HG03045 (cell line): ENCODE measurements at regions not wholly inside any gene's neighbourhood (a gene's known extent, or its start where the extent isn't known, plus 50 kb on each side); places are given as distances from the start of the nearest gene placed in this dataset.
"Not testable (repeated sequence)": the region's sequence is repeated elsewhere in the genome, so short reads cannot be mapped to it uniquely, and the experiment has no call there.

Source experiments
- ATAC-seq: cut with Tn5 transposase; IDR thresholded peaks from one replicate; pipeline ENCODE4 v1.9.1; 2021; ENCODE audit warnings: mild to moderate bottlenecking, moderate library complexity; ENCODE audit not compliant: unreplicated experiment

GRCh38 chr6:128739112-128739511 lies 143.8 kb upstream of the LAMA2 start:
- ATAC-seq = no peak

- peak; percentile 70 for ATAC-seq
Observed at GRCh38 chr6:128738112-128738511, 144.8 kb upstream of the LAMA2 start.

DNA sequence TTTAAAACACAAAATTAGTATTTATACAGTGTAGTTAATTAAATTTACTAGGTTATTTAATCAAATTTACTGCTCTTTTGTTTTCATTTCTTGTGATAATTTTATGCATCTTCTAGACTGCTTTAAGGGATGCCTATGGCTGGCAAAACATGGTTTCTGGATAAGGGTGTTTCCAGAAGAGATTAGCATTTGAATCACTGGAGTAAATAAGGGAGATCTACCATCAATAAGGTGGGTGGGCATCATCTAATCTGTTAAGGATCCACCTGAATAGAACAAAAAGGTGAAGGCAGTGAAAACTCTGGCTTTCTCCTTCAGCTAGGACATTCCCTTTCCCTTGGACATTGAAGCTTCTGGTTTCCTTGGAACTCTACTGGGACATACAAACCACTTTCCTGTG lies 146.2 kb upstream of the LAMA2 start:
- no peak for ATAC-seq

DNA sequence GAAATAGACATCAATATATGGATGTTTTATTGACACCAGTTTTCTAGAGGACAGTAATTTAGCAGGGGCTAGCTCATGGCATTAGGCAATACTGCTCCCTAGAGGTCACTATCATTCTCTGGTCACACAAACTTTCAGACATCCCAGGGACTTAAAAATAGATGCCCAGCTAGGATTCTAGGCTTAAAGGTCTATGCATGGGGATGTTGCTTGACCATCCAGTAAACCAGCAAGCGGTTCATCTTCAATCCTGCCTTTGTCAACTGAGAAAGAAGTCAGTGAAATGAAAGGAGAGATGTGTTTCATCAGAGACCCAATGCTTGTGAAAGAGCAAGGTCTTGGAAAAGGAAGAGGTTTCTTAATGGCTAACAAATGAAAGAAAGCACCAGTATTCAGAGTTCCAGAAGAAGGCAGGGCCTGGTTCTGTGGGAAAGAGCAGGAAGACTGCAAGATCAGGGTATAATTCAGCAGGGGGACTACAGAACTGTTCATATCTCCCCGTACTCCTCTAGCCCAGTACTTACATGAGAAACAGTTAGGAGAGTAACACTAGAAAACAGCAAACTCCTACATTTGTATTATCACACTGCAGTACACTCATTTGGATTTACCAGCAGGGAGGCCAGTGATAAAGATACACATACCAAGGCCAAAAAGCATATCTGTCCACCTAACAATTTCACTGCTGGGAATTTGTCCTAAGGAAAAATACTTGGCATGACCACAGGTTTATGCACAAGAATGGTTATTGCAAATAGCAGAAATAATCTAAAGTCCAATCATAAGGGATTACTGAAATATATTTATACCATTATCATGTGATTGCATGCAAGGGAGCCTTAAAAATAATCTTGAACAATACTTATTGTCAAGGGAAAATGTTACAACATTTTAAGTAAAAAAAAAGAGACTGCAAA lies 151.4 kb upstream of the LAMA2 start:
- ATAC-seq = no peak

GRCh38 chr6:128727500-128727899 lies 155.4 kb upstream of the LAMA2 start:
- no peak for ATAC-seq

- ATAC-seq = no peak
Observed at GRCh38 chr6:128725271-128726233, 157.4 kb upstream of the LAMA2 start.

DNA sequence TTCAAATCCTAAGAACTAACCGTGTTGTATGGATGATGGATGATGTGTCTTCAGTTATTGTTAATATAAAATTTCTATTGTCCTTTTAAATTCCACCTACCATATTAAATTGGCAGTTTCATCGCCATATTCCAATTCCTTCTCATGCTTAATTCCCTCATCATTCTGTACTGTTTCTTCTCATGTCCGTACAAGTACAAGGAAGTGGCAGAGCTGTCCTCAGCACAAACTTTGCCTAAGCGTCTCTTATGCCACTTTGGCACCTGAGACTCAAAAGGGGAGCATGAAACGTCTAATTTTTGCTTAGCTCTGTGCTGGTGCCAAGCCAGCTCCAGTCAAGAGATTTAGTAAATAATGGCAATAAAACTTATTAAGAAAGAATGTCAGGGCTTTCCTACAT lies 158.2 kb upstream of the LAMA2 start:
- ATAC-seq = no peak

DNA sequence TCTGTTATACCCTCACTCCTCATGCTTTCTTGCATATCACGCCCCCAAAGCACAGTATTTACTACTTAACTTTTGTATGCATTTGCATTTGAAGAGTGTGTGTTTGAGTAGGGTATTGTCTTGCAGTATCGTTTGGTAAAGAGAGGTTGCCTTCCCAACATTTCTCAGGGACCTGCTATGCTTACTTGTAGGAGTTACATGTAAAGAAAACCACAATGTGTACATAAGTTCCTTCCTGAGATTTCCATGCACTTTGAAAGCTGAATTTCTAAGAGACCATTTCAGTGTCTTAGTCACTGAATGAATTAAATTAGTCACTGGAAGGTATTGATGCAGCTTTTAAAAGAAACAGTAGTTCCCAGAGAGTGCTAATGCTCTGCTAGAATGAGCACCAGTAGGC lies 159.3 kb upstream of the LAMA2 start:
- no peak for ATAC-seq

GRCh38 chr6:128720891-128721290 lies 162.0 kb upstream of the LAMA2 start:
- no peak for ATAC-seq

DNA sequence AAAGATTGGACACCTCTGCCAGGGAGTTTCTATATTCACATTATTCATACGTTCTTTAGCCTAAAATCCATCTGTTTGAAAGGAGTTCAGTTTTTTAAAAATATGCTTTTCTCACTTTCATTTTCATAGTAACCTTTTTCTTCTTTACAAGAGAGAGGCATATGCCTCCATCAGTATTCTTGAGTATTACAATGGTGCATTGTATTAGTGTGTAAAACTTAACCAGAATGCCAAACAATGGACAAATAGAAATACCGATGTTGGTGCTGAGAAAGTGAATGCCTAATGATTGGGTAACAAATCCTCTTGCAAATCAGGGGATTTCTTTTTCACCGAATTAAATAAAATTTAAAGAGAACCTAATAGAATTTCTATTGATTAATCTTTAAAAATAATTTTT lies 163.2 kb upstream of the LAMA2 start:
- no peak for ATAC-seq

DNA sequence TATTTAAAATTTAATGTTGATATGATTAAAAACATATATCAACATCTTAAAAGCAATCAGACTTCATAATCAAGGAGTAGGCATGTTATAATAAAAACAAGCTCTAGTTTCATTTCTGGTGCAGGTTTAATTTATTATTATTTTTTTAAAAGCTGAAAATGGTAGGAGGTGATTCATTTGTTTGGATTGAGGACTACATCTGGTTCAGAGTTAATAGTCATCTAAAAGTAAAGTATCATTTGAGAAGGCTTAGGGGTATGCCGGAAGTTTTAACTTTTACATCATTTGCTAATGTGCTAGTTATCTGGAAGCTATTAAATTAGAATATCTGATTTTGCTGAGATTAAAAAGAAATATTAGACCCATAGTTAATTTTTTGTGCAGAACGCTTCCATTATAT lies 169.5 kb upstream of the LAMA2 start:
- no peak for ATAC-seq

DNA sequence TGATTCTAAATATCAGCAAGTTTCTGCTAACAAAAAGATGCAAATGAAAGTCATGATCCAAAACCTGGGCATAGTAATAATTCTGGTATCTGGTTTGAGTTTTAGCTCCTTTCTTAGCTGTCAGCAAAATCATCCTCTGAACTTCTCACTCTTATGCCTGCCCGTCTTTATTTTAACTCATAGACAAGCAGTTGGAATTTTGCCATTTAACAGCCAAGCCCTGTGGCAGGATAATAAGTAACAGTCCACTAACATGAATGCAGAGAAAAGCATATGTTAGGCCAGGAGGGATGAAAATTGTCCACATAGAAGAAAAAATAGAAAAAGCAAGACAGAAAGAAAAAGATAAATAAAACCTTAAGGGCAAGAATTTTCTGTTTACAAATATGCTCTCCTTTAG lies 170.0 kb upstream of the LAMA2 start:
- ATAC-seq = no peak

DNA sequence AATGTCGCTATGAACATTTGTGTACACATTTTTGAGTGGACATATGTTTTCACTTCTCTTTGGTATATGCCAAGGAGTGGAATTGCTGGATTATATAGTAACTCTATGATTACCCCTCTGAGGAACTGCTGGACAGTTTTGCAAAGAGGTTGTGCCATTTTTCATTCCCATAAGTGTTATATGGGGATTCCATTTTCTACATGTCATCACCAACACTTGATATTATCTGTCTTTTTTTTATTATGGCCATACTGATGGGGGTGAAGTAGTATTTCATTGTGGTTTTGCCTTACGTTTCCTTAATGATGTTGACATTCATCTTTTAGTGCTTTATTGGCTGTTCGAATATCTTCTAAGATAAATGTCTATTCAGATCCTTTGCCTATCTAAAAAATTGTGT lies 171.8 kb upstream of the LAMA2 start:
- ATAC-seq = no peak

DNA sequence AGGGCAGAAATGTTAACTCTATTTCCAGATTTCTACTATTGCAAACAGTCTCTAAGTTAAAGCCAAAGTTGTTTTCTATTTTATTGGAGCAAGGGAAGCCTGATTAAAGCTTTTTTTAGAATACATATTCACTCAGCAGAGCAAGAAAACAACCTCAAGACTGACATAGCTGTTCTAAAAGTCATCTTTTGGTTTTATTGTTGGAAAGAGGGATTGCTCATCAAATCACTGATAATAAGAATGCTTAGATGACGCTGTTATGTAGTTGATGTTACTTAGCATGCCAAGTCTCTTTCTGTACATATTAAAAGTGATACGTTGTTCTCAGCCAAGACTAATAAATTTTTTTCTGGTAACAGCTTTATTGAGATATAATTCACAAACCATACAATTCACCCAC lies 172.6 kb upstream of the LAMA2 start:
- ATAC-seq = no peak

- ATAC-seq = no peak
Observed at GRCh38 chr6:128704601-128705000, 178.3 kb upstream of the LAMA2 start.

DNA sequence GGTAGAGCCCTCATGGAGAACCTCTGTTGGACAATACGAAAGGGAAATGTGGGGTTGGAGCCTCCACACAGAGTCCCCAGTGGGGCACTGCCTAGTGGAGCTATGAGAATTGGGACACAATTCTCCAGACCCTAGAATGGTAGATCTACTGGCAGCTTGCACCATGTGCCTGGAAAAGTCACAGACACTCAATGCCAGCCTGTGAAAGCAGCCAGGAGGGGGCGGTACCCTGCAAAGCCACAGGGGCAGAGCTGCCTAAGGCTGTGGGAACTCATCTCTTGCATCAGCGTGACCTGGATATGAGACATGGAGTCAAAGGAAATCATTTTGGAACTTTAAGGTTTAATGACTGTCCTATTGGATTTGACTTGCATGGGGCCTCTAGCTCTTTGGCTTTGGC lies 179.1 kb upstream of the LAMA2 start:
- not testable (repeated sequence) for ATAC-seq

DNA sequence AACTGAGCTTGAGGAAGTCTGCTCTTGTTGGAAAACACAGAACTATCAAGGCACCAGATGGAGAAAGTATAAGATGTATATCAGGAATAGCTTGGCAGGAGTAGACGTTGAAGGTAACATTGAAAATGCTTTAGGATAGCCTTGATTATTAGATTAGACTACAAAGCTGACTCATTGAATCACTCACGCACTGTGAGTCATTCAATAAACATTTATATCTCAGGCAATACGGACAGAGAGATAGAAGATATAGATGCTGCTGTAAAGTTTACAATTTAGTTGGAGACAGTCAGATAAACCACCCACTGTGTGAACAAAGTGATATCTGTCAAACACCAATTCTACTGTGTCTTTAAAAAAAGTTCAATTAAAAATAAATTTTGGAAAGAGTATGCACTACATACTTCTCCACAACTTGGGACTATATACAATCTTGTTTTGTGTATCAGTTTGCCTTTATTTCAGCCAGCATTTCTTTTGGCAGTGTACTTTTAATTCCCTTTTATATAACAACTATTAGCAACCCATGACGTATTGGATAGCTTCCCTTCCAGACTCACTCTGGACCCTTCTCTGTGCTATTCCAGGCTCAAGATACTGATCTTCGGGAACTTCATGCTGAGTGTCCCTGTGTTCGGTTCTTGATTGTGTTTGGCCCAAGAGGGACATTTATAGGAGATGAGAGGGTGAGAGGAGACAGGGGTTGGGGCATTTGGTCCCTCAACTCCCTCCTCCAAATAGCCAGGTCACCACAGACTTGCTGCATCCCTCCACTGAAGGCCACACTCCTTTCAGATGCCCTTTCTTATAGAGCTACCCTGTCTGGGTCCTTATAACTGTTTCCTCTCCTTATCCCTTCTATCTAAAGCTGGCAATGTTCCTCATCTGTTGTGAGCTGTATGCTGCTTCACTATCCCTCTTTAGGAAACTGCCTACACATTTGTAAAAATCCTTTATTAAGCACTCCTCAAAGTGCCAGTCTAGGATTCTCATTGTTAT lies 176.6 kb upstream of the PTPRK start:
- no peak for ATAC-seq

- no peak for ATAC-seq
Observed at GRCh38 chr6:128694303-128695009, 174.1 kb upstream of the PTPRK start.

- no peak for ATAC-seq
Observed at GRCh38 chr6:128690063-128690462, 169.7 kb upstream of the PTPRK start.

- no peak for ATAC-seq
Observed at GRCh38 chr6:128686084-128686483, 165.7 kb upstream of the PTPRK start.
